MM.1S (cell line): ENCODE measurements at regions not wholly inside any gene's neighbourhood (a gene's known extent, or its start where the extent isn't known, plus 50 kb on each side); places are given as distances from the start of the nearest gene placed in this dataset.

Source experiments
- DNase-seq: peaks from one replicate; pipeline ENCODE4 v3.0.0-alpha.2; 2015
- H2AFZ ChIP-seq: fragments of 300-600 bp; sonication (generic); 2 replicates; pipeline ENCODE4 v1.6.0; 2016; ENCODE audit warnings: antibody characterized with exemption, low read length
- H3F3A ChIP-seq: fragments of 300-600 bp; sonication (generic); 2 replicates; pipeline ENCODE4 v1.6.1; 2016; ENCODE audit warnings: mild to moderate bottlenecking, antibody characterized with exemption, low read length, moderate library complexity, mixed read lengths; ENCODE audit not compliant: insufficient read depth
- H3K27ac ChIP-seq: fragments of 300-600 bp; sonication (generic); 2 replicates; pipeline ENCODE4 v1.5.1; 2016; ENCODE audit warnings: mild to moderate bottlenecking, low read length
- H3K27me3 ChIP-seq: fragments of 300-600 bp; sonication (generic); replicated peaks from 2 replicates; pipeline ENCODE4 v1.6.0; 2016; ENCODE audit warnings: low read length; ENCODE audit not compliant: insufficient read depth
- H3K36me3 ChIP-seq: fragments of 300-600 bp; sonication (generic); replicated peaks from 2 replicates; pipeline ENCODE4 v1.6.1; 2016; ENCODE audit warnings: mild to moderate bottlenecking, low read length, mixed read lengths; ENCODE audit not compliant: insufficient read depth
- H3K4me1 ChIP-seq: fragments of 300-600 bp; sonication (generic); 2 replicates; pipeline ENCODE4 v1.6.1; 2016; ENCODE audit warnings: low read length, mixed read lengths
- H3K4me2 ChIP-seq: fragments of 300-600 bp; sonication (generic); 2 replicates; pipeline ENCODE4 v1.6.0; 2016; ENCODE audit warnings: low read depth, low read length
- H3K4me3 ChIP-seq: fragments of 300-600 bp; sonication (generic); 2 replicates; pipeline ENCODE4 v1.5.1; 2016; ENCODE audit warnings: low read length, mixed read lengths
- H3K79me2 ChIP-seq: fragments of 300-600 bp; sonication (generic); 2 replicates; pipeline ENCODE4 v1.6.1; 2016; ENCODE audit warnings: mixed run types, low read length, mixed read lengths
- H3K9ac ChIP-seq: fragments of 300-600 bp; sonication (generic); 2 replicates; pipeline ENCODE4 v1.6.1; 2016; ENCODE audit warnings: low read length, mixed read lengths
- H3K9me2 ChIP-seq: fragments of 300-600 bp; sonication (generic); replicated peaks from 2 replicates; pipeline ENCODE4 v1.6.1; 2016; ENCODE audit warnings: mild to moderate bottlenecking, low read length, mixed read lengths; ENCODE audit not compliant: insufficient read depth
- H3K9me3 ChIP-seq: fragments of 300-600 bp; sonication (generic); replicated peaks from 2 replicates; pipeline ENCODE4 v1.6.1; 2016; ENCODE audit warnings: mild to moderate bottlenecking, low read length, mixed read lengths; ENCODE audit not compliant: insufficient read depth
- H4K20me1 ChIP-seq: fragments of 300-600 bp; sonication (generic); 2 replicates; pipeline ENCODE4 v1.6.1; 2016; ENCODE audit warnings: mild to moderate bottlenecking, low read length, moderate library complexity, mixed read lengths; ENCODE audit not compliant: insufficient read depth
- EZH2 ChIP-seq: fragments of 300-600 bp; sonication (generic); optimal IDR thresholded peaks from 2 replicates; pipeline ENCODE3; 2017; ENCODE audit warnings: low read depth, mild to moderate bottlenecking, antibody characterized with exemption, low read length, mixed read lengths
- EZH2phosphoT487 ChIP-seq: fragments of 300-600 bp; sonication (generic); IDR thresholded peaks from 2 replicates; pipeline ENCODE4 v1.6.1; 2018; ENCODE audit warnings: antibody characterized with exemption, low read length
- TF ChIP-seq, protein P1 (sequence below): fragments of 300-600 bp; sonication (generic); IDR thresholded peaks from 2 replicates; pipeline ENCODE4 v1.5.1; 2016; ENCODE audit warnings: antibody characterized with exemption, low read length, mixed read lengths

DNA sequence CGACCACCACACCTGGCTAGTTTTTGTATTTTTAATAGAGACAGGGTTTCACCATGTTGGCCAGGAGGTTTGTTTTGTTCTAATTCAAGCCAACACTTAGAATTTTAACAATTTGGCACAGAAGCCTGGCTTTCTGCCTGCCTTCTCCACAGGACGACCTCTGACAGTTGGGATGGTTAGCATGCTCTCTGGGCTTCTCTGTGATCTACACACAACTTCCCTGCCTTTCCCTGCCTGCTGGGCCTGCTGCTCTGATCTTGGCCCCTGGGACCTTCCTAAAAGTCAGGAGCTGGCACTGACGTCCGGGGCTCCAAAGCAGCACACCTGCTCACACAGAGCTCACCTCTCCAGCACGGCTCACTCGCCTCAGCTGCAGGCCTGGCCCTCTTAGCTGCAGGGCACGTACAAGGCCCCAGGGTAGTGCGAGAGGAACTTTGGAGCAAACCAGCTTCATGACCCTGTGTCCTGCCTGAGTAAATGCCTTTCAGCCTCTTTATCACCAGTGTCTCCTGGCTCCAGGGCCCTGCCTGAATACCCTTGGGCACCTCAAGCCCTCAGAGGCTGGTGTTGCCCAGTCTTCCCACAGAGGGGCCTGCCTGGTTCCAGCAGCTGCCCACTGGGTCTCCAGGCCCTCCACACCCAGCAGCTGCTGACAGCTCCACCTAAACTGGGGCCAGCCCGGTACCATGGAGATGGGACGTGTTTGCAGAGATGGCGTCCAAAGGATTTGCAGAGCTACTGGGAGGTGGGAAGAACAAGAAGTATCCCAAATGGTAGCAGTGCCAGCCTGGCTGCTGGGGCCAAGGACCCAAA lies 96.0 kb downstream of the PSMB1 start:
- no peaks in the 10 kb centered on the region for H3K9me2 ChIP-seq
- DNase-seq = no peak
- no peak overlapping the region for H3K4me2 ChIP-seq
- no peak overlapping the region for H3K9ac ChIP-seq
- H3F3A ChIP-seq = peaks cover 4% of the 10 kb centered on the region; the same call in 1 of the 2 replicates
- H3K27me3 ChIP-seq = no peaks in the 10 kb centered on the region
- H3K4me3 ChIP-seq = no peak overlapping the region
- H3K79me2 ChIP-seq = no peaks in the 10 kb centered on the region
- no peaks in the 10 kb centered on the region for H3K9me3 ChIP-seq
- no peaks in the 10 kb centered on the region for H4K20me1 ChIP-seq
- no peak overlapping the region for H3K27ac ChIP-seq
- no peak overlapping the region for H2AFZ ChIP-seq
- no peak for TF ChIP-seq EZH2phosphoT487
- TF ChIP-seq, protein P1, sequence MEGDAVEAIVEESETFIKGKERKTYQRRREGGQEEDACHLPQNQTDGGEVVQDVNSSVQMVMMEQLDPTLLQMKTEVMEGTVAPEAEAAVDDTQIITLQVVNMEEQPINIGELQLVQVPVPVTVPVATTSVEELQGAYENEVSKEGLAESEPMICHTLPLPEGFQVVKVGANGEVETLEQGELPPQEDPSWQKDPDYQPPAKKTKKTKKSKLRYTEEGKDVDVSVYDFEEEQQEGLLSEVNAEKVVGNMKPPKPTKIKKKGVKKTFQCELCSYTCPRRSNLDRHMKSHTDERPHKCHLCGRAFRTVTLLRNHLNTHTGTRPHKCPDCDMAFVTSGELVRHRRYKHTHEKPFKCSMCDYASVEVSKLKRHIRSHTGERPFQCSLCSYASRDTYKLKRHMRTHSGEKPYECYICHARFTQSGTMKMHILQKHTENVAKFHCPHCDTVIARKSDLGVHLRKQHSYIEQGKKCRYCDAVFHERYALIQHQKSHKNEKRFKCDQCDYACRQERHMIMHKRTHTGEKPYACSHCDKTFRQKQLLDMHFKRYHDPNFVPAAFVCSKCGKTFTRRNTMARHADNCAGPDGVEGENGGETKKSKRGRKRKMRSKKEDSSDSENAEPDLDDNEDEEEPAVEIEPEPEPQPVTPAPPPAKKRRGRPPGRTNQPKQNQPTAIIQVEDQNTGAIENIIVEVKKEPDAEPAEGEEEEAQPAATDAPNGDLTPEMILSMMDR = no peak
- no peak for TF ChIP-seq EZH2
- H3K36me3 ChIP-seq = no peaks in the 10 kb centered on the region
- H3K4me1 ChIP-seq = no peaks in the 10 kb centered on the region
